ENCODE measurements at regions not wholly inside any gene's neighbourhood (a gene's known extent, or its start where the extent isn't known, plus 50 kb on each side); places are given as distances from the start of the nearest gene placed in this dataset.

DNA sequence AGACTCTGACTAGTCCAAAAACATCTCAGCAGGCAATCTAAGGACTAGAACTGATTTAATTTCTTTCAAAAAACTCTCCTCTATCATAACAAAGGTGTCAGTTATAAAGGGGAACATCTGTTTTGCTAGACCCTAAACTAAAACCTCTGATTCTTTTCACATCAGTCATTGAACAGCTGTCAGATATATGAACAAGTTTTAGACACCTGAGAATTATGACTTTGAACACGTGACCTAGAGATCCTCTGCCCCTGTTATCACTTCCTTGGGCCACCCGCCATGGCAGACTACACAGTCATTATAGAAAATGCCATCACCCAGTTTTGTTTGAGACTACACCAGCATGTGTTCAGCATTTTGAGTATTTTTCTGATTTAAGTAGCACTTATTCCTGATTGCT, 282.3 kb upstream of the TBL1XR1 start:
- TF ChIP-seq, protein P1, sequence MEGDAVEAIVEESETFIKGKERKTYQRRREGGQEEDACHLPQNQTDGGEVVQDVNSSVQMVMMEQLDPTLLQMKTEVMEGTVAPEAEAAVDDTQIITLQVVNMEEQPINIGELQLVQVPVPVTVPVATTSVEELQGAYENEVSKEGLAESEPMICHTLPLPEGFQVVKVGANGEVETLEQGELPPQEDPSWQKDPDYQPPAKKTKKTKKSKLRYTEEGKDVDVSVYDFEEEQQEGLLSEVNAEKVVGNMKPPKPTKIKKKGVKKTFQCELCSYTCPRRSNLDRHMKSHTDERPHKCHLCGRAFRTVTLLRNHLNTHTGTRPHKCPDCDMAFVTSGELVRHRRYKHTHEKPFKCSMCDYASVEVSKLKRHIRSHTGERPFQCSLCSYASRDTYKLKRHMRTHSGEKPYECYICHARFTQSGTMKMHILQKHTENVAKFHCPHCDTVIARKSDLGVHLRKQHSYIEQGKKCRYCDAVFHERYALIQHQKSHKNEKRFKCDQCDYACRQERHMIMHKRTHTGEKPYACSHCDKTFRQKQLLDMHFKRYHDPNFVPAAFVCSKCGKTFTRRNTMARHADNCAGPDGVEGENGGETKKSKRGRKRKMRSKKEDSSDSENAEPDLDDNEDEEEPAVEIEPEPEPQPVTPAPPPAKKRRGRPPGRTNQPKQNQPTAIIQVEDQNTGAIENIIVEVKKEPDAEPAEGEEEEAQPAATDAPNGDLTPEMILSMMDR (IDR thresholded peaks at IDR 0.05; ENCODE audit: low read length, missing control alignments), result no peak
- no peak overlapping the region for H3K4me3 ChIP-seq (replicated peaks; ENCODE audit: low read depth, low read length)
- no peak for DNase-seq (ENCODE audit: low read depth)

DNA sequence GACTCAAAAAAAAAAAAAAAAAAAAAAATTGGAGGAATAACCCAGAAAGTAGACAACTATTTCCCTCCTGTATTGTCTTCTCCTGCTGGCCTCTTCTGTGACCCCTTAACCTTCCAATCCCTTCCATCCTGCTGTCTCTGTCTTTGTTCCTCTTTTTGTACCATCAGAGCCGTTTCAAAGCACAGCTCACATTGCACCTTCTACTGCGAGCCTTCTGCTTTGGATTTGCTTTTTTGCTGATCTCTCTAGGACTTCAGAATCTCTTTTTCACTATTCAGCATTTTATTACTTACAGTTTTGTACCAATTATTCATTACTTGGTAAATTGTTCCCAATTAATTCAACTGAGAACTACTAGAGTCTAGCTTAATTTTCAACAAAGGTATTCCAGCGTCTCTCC, 284.0 kb upstream of the TBL1XR1 start:
- TF ChIP-seq, protein P1 (IDR thresholded peaks at IDR 0.05; ENCODE audit: low read length, missing control alignments), result no peak
- H3K4me3 ChIP-seq (replicated peaks; ENCODE audit: low read depth, low read length), result no peak overlapping the region
- no peak for DNase-seq (ENCODE audit: low read depth)

DNA sequence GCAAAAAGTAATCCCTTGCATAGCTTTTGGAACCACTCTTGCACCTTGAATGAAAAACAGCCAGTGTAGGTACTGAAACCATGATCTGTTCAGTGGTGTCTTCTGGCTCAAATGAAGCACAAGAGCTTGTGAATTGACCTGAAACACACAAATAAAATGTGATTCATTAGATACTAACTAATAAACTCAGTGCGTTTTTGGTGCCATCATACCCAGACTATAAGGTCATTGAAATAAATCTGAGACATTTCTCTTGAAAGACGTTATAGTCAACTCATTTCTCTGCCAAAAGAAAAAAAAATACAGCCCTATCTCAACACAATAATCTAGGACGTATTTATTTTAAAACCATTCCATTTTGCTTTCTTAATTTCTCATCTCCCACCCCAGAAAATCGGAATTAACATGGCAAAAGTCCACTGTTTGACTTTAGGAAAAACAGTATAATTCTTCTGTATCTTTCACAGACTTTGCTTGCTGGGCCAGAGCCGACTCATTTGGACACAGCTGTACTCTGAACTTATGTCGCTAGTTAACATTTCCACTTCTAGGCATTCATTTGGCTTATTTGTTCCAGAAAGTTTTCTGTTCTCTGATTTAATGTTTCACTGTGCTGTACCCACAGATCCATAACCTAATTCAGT, 284.9 kb upstream of the TBL1XR1 start:
- no peak for DNase-seq (ENCODE audit: low read depth)
- TF ChIP-seq, protein P1 (IDR thresholded peaks at IDR 0.05; ENCODE audit: low read length, missing control alignments), result no peak
- no peak overlapping the region for H3K4me3 ChIP-seq (replicated peaks; ENCODE audit: low read depth, low read length)

DNA sequence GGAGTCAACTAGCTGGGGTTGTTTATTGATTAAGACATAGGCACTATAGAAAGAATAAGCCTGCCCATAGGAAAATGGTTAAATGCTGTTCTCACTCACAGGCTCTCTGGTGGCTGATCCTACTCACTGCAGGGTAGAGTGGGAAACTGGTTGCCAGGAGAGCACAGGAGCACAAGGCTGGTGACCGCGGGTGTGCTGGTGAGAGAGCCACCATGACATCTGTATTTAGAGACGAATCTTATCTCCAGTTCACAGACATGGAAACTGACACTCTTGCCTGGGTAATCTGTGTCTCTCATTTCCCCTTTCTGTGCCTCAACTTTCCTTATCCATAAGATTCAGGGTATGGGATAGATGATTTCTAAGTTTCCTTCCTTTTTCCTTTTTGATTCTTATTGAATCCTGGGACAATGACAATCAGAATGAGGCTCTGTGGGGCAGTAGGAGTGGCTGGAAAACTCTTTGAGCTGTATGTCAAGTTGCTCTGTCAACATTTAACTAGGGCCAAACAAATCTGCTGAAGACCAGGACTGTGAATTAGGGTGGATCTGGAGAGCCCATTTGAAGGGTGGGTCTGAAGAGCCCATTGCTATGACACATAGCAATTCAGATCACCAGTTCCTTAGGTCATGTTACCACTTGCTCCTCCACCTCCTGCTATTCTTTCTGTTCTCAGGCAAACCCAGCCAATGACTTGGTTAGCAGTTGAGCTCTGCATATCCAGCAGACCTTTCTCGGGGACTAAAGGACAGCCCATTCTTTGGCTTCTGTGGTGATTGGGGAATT, 286.1 kb upstream of the TBL1XR1 start:
- DNase-seq (ENCODE audit: low read depth), result no peak
- TF ChIP-seq, protein P1 (IDR thresholded peaks at IDR 0.05; ENCODE audit: low read length, missing control alignments), result peak; percentile 28
- H3K4me3 ChIP-seq (replicated peaks; ENCODE audit: low read depth, low read length), result no peak overlapping the region

DNA sequence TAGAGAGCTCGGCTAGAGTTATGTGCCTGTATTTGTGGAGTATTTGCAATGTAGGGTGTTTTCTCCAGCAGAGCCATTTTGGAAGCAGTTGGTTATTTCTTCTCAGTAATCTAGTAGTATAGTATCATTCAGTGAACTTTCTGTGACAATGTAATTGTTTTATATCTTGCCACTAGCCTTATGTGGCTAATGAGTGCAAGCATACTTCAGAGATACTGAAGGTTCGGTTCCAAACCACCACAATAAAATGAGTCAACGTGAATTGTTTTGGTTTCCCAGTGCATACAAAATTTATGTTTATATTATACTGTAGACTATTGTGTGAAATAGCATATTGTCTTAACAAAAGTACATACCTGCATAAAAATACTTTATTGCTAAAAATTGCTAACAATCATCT, 286.9 kb upstream of the TBL1XR1 start:
- DNase-seq (ENCODE audit: low read depth), result no peak
- TF ChIP-seq, protein P1 (IDR thresholded peaks at IDR 0.05; ENCODE audit: low read length, missing control alignments), result no peak
- no peak overlapping the region for H3K4me3 ChIP-seq (replicated peaks; ENCODE audit: low read depth, low read length)

DNA sequence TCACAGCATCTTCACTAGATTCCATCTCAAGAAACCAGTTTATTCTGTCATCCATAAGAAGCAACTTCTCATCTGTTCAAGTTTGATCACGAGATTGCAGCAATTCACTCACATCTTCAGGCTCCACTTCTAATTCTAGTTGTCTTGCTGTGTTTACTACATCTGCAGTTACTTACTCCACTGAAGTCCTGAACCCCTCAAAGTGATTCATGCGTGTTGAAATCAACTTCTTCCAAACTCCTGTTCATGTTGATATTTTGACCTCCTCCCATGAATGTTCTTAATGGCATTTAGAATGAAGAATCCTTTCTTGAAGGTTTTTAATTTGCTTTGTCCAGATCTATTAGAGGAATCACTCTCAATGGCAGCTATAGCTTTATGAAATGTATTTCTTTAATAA, 287.6 kb upstream of the TBL1XR1 start:
- H3K4me3 ChIP-seq (replicated peaks; ENCODE audit: low read depth, low read length), result no peak overlapping the region
- TF ChIP-seq, protein P1 (IDR thresholded peaks at IDR 0.05; ENCODE audit: low read length, missing control alignments), result no peak
- DNase-seq (ENCODE audit: low read depth), result no peak

All from fibroblast of pulmonary artery (primary cell).